ENCODE measurements at regions not wholly inside any gene's neighbourhood (a gene's known extent, or its start where the extent isn't known, plus 50 kb on each side); places are given as distances from the start of the nearest gene placed in this dataset.

DNA sequence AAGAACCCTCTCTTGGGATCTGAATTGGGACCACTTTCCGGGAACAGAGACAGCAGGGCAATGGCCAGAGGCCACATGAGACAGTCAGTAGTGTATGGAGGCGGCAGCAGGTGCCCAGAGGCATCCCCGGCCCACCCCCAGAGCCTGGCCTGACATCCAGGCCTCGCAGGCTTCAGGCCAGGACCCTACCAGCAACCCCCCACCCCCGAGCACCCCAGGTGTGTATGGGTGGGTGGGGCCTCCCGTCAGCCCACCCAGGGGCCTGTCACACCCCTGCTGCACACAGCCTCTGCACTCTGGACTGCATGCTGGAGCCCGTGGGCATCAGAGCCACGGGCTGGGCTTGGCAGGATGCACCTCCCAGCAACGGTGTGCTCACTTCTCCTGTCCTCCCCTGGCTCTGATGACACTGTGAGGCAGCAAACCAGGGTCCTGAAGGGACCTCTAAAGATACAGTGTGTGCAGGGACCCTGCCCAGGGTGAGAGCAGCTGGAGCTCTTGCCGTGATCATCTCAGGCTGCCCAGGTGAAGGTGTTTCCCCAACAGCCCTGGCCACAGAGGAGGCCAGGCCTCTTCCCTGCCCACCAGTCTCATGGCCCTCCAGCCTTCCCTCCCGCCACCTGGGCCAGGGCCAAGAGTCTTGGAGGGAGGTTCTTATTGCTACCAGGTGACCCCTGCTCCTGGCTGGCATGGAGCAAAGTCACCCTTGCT is 88.8 kb upstream of the SEPTIN5 start:
- no peak for DNase-seq

DNA sequence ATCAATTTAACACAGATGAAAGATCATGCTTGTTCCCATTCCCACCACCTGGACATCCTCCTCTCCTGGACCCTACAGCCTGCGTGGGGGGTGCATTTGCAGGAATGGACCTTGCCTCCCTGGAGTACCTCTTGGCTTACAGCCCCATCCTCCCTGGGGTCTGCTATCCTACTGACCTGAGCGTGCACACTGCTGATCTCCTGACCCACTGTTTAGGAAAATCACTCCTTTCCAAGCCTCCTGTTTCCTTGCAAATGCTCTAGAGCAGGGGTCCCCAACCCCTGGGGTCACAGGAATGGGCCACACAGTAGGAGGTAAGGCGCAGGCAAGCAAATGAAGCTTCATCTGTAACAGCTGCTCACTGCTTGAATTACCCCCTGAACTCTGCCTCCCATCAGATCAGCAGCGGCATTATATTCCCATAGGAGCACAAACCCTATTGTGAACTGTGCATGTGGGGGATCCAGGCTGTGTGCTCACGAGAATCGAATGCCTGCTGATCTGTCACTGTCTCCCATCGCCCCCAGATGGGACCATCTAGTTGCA is 88.2 kb upstream of the SEPTIN5 start:
- DNase-seq: no peak

DNA sequence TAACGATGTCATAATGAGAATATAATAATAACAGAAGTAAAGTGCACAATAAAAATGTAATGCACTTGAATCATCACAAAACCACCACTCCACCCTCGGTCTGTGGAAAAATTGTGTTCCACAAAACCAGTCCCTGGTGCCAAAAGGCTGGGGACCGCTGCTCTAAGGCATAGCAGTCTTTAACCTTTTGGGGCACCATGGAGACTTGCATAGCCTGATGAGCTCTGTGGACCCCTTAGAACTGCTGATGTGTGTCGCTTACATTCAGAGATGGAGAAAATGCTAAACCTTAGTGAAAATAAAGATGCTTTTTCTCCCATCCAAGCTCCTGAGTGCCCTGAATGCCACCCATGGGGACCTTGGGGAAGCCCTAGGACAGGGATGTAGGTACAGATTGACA is 87.6 kb upstream of the SEPTIN5 start:
- DNase-seq: no peak

DNA sequence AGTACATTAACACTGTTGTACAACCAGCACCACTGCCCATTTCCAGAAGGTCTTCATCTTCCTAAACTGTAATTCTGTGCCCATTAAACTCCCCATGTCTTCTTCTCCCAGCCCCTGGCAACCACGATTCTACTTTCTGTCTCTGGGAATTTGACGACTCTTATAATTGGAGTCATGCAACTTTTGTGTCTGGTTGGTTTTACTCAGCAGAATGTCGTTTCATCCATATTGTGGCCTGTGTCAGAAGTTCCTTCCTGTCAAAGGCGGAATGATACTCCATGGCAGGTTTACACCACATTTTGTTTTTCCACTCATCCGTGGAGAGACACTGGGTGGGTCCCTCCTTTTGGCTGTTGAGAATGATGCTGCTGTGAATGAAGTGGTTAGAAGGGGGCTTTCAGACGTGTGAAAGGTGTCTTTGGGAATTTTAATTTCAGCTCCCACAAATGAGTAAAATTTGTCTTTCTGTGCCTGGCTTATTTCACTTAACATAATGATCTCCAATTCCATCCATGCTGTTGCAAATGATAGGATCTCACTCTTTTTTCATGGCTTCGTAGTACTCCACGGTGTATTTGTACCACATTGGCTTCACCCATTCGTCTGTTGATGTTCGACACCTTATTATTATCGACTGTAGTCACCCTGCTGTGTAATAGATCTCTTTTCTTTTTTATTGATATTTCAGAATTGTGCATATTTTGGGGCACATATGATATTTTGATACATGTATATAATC is 86.1 kb upstream of the SEPTIN5 start:
- DNase-seq: no peak

DNA sequence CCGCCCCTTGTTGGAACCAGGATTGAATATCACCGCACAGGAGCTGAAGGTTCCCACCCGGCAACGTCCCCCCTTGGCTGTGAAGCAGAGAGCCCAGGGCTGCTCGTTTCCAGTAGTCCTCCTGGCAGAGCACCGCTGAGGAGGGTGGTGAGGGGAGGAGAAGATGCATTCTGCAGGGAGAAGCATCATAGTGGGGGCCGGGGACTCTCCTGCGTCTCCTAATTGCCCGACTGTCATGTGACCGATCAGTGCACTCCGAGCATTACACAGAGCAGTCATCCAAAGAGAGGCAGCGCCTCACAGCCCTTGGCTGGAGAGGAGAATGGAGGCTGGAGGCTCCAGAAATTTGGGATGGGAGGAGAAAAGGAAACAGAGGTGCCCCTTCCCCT is 85.0 kb upstream of the SEPTIN5 start:
- DNase-seq: no peak

DNA sequence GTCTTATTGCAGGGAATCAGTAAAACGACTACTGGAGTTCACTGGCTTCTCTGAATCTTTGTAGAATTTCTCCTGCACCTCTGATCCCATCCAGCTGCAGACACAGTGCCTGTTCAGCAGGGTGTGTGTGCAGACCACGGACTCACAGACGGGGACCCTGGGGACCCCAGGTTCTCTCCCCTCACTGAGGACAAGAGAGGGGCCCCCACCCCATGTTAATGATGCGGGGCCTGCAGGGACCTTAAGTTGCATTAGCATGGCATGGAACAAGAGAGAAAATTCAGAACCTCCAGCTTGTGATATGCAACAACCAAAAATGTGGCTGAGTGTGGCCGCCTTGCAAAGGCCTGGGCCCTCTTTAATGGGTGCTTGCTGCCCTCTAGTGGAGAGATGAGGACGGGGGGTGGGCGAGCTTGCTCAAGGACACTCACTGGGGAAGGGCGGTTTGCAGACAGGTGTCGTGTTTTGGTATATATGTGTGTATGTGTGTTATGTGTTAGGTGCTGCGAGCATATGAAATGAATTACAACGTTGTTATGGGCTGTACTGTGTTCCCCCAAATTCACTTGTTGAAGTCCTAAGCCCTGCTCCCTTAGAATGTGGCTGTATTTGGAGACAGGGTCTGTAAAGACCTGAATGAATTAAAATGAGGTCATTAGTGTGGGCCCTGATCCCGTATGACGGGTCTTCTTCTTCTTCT is 84.4 kb upstream of the SEPTIN5 start:
- DNase-seq: peak; percentile 56 to 67

DNA sequence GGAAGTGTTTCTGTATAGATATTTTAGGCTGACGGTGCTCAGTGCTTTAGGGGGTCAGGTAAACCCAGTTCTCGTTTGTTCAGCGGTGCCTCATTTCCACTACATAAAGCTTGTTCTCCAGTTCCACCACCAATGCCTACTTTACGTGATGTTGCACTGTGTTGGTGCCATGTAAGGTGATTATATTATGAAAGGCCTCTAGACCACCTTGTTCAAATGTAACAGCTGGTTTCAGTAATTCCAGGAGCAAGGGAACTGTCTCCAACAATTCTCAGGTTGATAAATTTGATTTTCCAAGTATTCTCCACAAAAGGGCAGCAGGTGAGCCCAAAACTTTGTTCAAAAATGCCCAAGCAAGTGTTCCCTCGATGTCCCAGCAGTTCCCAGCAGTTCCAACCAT is 83.7 kb upstream of the SEPTIN5 start:
- no peak for DNase-seq

DNA sequence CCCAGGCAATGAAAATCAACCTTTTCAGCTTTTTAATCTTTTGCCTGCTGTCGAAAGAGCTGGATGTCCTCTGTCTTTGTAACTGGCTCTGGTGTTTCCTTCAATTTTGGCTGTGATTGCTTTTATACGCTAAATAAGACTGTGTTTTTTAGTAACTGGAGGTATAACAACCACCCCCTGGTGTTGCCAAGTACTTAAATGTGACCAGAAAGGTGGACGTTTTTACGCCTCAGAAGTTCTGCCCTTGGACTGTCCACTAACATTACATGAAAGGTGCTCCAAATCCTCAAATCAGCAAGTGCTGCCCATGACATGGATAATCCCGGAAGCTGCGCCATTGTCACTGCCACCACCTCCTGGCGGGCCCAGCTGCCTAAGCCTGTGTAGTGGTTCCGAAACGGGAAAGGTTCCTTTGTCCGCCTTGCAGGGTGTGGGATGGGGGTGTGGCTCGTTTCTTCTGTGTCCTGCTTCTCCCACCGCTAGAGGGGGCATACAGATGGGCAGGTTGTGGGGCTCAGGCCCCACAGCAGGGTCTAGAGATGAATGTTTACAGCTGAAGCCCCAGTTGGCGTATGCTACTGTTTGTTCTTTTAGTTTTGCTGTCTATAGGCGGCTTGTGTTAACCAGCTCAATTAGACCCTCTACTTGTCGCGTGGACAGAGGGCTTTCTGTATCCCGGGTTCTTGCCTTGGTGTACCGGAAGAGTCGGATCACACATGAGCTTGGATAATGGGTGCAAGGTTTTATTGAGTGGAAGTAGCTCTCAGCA is 82.2 kb upstream of the SEPTIN5 start:
- no peak for DNase-seq

DNA sequence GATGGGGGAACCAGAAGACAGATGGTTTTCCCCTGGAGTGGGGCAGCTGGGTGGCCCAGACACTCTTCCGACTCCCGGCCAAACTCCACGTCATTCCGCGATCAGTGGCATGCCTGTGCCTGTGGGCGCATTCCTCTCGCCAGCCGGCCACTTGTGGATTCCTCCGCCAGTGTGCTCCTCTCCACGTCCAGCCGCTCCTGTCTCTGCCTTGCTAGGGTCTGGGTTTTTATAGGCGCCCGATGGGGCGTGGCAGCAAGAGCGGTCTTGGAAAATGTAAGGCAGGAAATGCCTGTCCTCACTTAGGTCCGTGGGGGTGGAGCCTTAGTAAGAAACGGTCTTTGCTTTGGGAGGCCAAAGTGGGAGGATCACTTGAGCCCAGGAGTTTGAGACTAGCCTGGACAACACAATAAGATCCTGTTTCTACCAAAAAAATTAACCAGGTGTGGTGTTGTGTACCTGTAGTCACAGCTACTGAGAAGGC is 81.6 kb upstream of the SEPTIN5 start:
- DNase-seq: no peak

DNA sequence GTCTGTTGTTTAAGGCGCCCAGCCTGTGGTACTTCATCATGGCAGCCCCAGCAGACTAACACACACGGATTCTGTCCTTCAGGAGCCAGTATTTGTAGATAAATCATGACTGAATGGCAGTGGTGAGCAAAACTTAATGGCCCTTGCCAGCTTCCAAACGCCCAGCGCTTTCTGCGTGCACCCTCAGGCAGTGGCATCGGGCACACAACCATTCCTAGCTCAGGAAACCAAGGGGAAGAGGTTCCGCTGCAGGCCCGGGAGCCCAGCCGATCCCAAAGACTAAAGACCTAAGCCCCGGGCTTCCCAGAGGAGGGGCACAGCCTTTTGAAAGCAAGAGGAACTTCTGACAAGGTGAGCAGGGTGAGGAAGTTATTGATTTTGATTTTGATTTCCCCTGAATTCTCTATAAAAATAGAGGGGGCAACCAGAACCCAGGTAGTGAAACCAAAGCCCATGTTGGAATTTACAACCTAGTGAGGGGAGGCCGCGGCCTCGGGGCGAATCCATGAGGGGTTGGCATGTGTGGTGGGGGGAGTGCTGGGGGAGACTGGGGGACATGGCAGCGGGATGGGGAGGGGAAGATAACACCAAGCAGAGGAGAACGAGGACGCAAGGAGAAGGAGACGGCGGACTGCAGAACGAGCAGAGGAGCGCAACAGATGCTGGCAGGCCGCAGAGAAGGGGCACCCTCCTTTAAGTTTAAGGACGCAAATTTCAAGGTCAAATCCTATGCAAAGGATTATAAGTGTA is 79.9 kb upstream of the SEPTIN5 start:
- no peak for DNase-seq

DNA sequence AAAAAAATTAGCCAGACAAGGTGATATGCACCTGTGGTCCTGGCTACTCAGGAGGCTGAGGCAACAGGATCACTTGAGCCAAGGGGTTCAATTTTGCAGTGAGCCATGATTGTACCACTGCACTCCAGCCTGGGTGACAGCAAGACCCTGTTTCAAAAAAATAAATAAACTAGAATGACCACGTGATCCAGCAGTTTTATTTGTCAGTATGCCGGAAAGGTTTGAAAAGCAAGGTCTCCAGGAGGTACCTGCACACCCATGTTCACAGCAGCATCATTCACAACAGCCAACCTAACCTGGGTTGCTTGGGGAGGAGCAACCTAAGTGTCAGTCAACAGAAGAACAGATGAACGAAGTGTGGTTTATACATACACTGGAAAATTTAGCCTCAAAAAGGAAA is 78.7 kb upstream of the SEPTIN5 start:
- DNase-seq: no peak

DNA sequence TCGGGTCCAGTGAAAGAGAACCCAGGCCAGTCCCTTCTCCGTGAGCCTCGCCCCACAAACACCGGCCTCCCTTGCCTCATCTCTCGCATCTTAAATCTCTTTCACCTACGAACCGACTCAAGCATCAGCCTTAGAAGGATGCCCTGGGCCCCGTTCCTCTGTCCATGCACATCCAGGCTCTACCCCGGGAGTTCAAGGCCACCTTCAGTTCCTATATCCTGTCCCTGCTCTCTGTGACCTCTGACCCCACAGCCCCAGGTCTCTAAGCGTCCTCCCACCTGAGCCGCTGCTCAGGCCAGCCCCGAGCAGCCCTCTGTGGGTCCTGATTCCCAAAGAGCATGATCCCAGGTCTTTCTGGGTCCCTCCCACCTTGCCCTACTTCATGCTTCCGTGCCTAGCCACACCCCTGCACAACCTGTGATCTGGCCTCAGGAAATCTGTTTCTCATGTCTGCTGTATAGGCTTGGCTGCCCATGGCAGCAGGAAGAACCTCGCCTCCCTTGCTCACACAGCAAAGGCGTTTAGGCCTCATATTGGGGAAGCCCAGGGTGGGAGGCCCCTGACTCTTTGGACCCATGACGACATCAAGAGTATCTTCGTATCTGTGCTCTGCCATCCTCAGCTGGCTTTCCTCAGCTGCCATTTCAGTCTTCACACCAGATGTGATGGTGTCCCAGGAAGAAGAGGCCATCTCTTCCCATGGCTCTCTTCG is 77.5 kb upstream of the SEPTIN5 start:
- no peak for DNase-seq

DNA sequence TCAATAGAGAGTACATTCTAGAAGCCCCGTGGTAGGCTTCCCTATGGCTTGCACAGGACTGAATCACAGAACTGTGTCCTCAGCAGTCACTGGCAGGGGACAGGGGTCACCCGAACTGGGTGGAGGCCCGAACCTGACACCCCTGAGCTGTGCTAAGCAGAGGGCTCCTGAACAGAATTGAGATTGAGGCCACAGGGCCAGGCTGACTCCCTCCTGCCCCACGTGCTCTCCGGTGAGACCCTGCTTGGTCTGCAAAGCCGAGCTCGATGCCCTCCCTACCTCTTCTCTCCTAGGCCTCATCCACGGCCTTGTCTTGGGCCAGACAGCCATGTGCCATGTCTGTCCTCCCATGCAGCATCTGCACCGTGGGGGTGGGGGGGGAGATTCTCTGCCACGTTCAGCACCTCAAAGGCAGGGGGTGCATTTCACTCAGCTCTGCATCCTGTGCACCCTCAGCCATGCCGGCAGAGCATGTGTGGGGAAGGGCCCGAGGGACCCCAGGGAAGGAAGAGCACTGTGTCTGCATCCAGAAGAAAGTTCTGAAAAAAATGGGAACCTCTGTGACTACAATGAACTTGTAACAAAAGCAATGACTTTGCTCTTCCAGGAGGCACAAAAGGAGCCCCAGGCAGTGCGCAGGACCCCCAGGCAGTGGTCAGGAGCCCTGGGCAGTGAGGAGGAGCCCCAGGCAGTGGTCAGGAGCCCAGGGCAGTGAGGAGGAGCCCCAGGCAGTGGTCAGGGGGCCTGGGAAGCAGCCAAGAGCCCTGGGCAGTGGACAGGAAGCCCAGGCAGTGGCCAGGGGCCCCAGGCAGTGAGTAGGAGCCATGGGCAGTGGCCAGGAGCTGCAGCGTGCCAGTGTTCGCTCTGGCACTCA is 76.7 kb upstream of the SEPTIN5 start:
- no peak for DNase-seq

DNA sequence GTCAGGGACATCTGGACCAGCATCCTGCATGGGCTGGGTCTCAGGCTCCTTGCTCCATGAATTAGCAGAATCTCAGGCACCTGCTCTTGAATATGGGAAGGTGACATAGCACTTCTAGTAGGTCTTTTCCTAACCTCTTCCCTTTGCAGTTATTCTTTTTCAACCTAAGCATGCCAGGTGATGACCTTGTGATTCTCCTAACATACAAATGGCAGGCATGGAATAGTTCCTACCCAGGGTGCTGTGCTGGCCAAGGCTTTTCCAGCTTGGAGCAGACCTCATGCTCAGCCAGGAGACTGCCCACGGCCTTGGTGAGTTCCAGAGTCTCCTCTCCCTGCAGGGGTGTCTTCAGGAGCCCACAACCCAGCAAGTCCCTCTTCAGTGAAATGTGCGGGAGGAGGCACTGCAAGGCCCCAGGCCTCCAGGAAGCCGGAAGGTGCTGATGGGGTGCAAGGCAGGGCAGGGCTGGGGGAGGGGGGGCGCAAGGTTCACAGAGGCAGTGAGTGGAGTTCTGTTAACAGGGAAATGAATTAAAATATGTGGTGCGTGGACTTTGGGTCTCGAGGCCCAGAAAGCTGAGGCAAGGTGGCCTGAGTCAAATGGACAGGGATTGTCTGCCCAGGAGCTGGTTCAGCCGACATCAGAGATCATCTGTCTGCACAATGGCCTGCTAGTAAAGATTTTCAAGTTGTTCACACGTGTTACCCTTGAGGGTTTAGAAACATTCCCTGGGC is 75.9 kb upstream of the SEPTIN5 start:
- no peak for DNase-seq

DNA sequence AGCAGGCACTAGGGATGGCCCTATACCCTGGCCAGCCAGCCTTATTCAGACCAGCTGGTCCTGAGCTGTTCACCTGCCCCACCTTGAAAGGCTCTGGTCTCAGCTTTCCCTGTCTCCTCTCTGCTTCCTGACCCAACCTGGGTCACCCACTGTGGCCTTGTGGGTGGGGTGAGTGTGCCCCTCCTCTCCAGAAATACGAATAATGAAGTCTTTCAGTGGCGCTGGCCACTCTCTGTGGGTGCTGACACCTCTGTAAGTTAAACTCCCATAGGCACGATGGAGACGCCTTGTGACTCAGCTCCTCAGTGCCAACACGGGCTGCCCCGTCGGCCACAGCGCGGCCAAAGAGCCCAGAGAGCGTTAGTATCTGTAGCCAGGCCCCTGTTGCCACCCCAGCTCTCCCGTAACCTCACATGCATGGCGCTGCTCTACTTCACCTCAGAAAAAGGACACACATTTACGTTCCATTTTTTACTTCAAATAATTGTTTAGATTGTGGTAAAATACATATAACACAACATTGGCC is 74.6 kb upstream of the SEPTIN5 start:
- DNase-seq: no peak

DNA sequence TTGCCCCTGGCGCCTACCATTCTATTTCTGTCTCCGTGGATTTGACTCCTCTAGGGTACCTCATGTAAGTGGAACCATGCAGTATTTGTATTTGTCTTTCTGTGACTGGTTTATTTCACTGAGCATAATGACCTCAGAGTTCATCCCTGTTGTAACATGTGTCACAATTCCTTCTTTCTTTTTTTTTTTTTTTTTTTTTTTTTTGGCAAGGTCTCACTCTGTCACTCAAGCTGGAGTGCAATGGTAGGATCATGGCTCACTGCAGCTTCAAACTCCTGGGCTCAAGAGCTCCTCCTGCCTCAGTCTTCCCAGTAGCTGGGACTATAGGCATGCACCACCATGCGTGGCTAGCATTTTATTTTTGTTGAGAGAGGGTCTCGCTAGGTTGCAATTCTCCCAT is 74.0 kb upstream of the SEPTIN5 start:
- no peak for DNase-seq

DNA sequence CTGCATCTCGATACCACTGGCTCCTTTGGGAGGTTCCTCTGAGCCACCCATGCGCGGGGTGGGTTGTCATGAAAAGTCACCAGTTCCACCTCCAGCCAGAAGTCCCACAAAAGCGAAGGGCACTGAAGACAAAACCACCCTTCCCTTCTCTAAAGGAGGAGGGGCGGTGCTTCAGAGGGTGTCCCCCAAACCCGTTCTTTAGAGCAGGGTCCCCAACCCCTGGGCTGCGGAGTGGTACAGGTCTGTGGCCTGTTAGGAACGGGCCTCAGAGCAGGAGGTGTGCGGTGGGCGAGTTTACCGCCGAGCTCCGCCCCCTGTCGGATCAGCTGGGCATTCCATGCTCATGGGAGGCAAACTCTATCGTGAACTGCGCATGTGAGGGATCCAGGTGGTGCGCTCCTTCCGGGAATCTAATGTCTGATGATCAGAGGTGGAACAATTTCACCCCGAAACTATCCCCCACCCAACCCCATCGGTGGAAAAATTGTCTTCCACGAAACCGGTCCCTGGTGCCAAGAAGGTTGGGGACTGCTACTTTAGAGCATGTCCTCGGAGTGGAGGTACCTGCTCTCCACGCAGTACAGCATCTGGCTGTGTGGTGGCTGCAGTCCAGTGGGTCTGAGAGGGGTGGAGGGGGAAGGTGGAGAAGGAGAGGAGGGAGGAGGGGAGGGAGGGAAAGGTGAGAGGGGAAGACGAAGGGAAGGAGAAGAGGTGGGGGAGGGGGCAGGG is 72.9 kb upstream of the SEPTIN5 start:
- DNase-seq: no peak

DNA sequence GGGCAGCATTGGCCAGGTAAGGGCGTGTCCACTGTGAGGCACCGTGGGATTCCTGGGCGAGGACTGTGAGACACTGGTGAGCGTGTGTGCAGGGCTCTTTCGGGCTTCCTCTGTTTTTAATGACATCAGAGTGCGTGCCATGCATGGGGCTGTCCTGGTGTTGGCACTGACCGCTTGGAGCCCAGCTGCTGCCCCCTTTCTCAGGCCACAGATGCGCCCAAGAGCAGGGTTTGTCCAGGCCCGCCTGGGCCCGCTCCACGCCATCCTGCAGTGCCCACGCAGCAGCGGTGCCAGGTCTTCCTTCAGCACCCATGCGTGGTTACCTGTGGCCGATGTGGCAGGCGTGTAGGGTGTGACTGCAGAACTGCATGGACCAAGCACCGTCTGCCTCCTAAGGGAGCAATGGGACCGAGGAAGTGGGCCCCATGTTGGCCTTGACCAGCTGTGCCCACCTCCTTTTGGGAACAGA is 72.3 kb upstream of the SEPTIN5 start:
- no peak for DNase-seq
